ENCODE measurements at regions not wholly inside any gene's neighbourhood (a gene's known extent, or its start where the extent isn't known, plus 50 kb on each side); places are given as distances from the start of the nearest gene placed in this dataset.

DNA sequence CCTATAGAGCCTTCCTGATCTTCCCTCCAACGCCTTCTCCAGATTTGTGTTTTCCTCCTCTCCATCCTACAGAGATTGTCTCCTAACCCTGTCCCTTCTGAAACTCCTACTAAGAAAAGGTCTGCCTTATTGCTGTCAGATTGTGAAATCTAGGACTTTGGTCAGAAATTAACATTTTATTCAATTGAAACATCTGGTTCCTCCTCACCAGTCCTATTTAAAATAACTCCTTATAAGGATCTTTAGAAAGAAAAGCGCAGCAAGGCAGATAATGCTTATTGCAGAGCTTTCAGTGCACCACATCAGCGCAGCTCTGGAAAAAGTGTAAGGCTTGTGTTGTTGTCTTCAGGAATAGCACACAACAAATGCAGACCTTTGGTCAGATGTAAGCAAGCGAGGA is 477.8 kb upstream of the CHST9 start:
- POLR2A ChIA-PET (ENCODE audit: unreplicated experiment): no interaction called here
- no TSS peak for BruUV-seq (replicated peaks)

More for the DNA sequence above, 477.8 kb upstream of the CHST9 start:
- Histone ChIP-seq H2BK5ac (ENCODE audit: low read depth, low read length, poor library complexity, severe bottlenecking) (no peak overlapping the region), H2AK9ac (replicated peaks; ENCODE audit: low read depth, low read length, poor library complexity) (no peak overlapping the region), H3K18ac (ENCODE audit: low read depth, low read length) (no peak overlapping the region), H3K27ac (ENCODE audit: insufficient read depth, low read length) (no peak overlapping the region), H2AFZ (replicated peaks; ENCODE audit: low read length, poor library complexity) (no peak overlapping the region), H4K8ac (ENCODE audit: low read depth in 2 of 2, low read length in 2 of 2) (no peak overlapping the region), H3K4me3 (ENCODE audit: insufficient read depth, low read depth, low read length) (no peak overlapping the region), H3K23ac (ENCODE audit: low read depth, low read length) (no peak overlapping the region), H2AK5ac (ENCODE audit: low read depth, low read length) (no peak overlapping the region), H3K27me3 (ENCODE audit: control insufficient read depth, insufficient read depth, low read length) (no peaks in the 10 kb centered on the region), H3K4me1 (ENCODE audit: control insufficient read depth, insufficient read depth, low read length) (no peaks in the 10 kb centered on the region), H2BK120ac (ENCODE audit: low read depth, low read length) (no peak overlapping the region), H3K14ac (replicated peaks; ENCODE audit: low read depth, low read length) (no peak overlapping the region), H4K5ac (ENCODE audit: low read depth, low read length) (no peak overlapping the region), H3K4ac (ENCODE audit: low read depth, low read length) (no peak overlapping the region), H2BK20ac (ENCODE audit: low read depth, low read length) (no peak overlapping the region), H3K9me3 (ENCODE audit: control insufficient read depth, insufficient read depth, low read length) (no peaks in the 10 kb centered on the region), H3K36me3 (ENCODE audit: control insufficient read depth, insufficient read depth, low read length) (no peaks in the 10 kb centered on the region), H3K9ac (ENCODE audit: low read depth, low read length) (no peak overlapping the region), H4K91ac (ENCODE audit: insufficient read depth, low read depth, low read length) (no peak overlapping the region), H2BK15ac (ENCODE audit: low read depth, low read length) (no peak overlapping the region), H4K20me1 (ENCODE audit: insufficient read depth, low read length) (no peaks in the 10 kb centered on the region), H3K56ac (ENCODE audit: extremely low read depth, insufficient read depth, low read length) (no peak overlapping the region), H3K4me2 (ENCODE audit: low read depth, low read length) (no peak overlapping the region), H3K79me1 (ENCODE audit: low read depth in 1 of 2, low read length in 2 of 2) (no peaks in the 10 kb centered on the region), H3K9me1 (ENCODE audit: insufficient read depth, low read length) (no peaks in the 10 kb centered on the region)
- CTCF ChIA-PET: no interaction called here
- no peak for ATAC-seq (ENCODE audit: low read depth)
- dilution Hi-C loops (cut with HindIII; ENCODE audit: low sequenced_read_pairs, unreplicated experiment) (no loop called here), in situ Hi-C loops (cut with MboI; ENCODE audit: low sequenced_read_pairs) (no loop called here), intact Hi-C loops (cut with micrococcal nuclease) (no loop called here)
- no CpG with 5 or more reads among the region's 4 CpGs for WGBS, 2 experiments (ENCODE audit: extremely low coverage in 2 of 2, insufficient read length in 1 of 2)
- DNase-seq: no peak
- no peak for TF ChIP-seq CHD1 (IDR thresholded peaks at IDR 0.05; ENCODE audit: low read depth, low read length)
- no peak for TF ChIP-seq CEBPB (IDR thresholded peaks at IDR 0.05; ENCODE audit: low read depth, low read length)
- TF ChIP-seq POLR2A (IDR thresholded peaks at IDR 0.05; ENCODE audit: low read depth, low read length): no peak
- no peak for TF ChIP-seq SMC3 (IDR thresholded peaks at IDR 0.05; ENCODE audit: low read depth, low read length)
- no peak for TF ChIP-seq MAFK (IDR thresholded peaks at IDR 0.05; ENCODE audit: low read depth, low read length)
- TF ChIP-seq RFX5 (IDR thresholded peaks at IDR 0.05; ENCODE audit: low read depth, low read length): no peak
- TF ChIP-seq RCOR1 (IDR thresholded peaks at IDR 0.05; ENCODE audit: insufficient replicate concordance, low read length): no peak
- TF ChIP-seq, protein P1, sequence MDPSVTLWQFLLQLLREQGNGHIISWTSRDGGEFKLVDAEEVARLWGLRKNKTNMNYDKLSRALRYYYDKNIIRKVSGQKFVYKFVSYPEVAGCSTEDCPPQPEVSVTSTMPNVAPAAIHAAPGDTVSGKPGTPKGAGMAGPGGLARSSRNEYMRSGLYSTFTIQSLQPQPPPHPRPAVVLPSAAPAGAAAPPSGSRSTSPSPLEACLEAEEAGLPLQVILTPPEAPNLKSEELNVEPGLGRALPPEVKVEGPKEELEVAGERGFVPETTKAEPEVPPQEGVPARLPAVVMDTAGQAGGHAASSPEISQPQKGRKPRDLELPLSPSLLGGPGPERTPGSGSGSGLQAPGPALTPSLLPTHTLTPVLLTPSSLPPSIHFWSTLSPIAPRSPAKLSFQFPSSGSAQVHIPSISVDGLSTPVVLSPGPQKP (IDR thresholded peaks at IDR 0.05; ENCODE audit: borderline replicate concordance, low read depth, low read length): no peak
- TF ChIP-seq, protein P2, sequence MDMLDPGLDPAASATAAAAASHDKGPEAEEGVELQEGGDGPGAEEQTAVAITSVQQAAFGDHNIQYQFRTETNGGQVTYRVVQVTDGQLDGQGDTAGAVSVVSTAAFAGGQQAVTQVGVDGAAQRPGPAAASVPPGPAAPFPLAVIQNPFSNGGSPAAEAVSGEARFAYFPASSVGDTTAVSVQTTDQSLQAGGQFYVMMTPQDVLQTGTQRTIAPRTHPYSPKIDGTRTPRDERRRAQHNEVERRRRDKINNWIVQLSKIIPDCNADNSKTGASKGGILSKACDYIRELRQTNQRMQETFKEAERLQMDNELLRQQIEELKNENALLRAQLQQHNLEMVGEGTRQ (IDR thresholded peaks at IDR 0.05; ENCODE audit: low read depth, low read length): no peak
- TF ChIP-seq, protein P3, sequence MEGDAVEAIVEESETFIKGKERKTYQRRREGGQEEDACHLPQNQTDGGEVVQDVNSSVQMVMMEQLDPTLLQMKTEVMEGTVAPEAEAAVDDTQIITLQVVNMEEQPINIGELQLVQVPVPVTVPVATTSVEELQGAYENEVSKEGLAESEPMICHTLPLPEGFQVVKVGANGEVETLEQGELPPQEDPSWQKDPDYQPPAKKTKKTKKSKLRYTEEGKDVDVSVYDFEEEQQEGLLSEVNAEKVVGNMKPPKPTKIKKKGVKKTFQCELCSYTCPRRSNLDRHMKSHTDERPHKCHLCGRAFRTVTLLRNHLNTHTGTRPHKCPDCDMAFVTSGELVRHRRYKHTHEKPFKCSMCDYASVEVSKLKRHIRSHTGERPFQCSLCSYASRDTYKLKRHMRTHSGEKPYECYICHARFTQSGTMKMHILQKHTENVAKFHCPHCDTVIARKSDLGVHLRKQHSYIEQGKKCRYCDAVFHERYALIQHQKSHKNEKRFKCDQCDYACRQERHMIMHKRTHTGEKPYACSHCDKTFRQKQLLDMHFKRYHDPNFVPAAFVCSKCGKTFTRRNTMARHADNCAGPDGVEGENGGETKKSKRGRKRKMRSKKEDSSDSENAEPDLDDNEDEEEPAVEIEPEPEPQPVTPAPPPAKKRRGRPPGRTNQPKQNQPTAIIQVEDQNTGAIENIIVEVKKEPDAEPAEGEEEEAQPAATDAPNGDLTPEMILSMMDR (conservative IDR thresholded peaks at IDR 0.05; ENCODE audit: low read depth, low read length): no peak
